MM.1S (cell line): ENCODE measurements at regions not wholly inside any gene's neighbourhood (a gene's known extent, or its start where the extent isn't known, plus 50 kb on each side); places are given as distances from the start of the nearest gene placed in this dataset.
A peak's percentile ranks its signal among the peaks of the same experiment; 100 is the strongest.
"Not testable (repeated sequence)": the region's sequence is repeated elsewhere in the genome, so short reads cannot be mapped to it uniquely, and the experiment has no call there.

Experiments
- CTCF ChIP-seq: fragments of 300-600 bp; sonication (generic); IDR thresholded peaks from 2 replicates; pipeline ENCODE4 v1.5.1; 2016; ENCODE audit warnings: antibody characterized with exemption, low read length, mixed read lengths
- EZH2 ChIP-seq: fragments of 300-600 bp; sonication (generic); optimal IDR thresholded peaks from 2 replicates; pipeline ENCODE3; 2017; ENCODE audit warnings: low read depth, mild to moderate bottlenecking, antibody characterized with exemption, low read length, mixed read lengths
- EZH2phosphoT487 ChIP-seq: fragments of 300-600 bp; sonication (generic); IDR thresholded peaks from 2 replicates; pipeline ENCODE4 v1.6.1; 2018; ENCODE audit warnings: antibody characterized with exemption, low read length

DNA sequence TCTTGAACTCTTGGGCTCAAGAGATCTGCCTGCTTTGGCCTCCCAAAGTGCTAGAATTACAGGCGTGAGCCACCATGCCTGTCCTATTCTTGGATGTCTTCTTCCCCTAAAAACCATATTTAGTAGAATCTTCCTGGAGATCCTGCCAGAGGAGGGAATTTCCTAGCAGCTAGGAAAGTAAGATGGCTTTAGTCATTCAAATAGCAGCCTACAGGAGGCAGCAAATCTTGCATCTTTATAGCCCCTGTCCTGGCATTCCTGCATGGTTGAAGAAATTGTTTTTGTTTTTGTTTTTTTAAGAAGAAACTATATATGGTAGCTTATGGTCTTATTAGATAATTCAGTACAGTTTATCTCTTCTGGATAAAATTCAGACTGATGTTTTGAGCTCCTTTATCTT is 83.2 kb upstream of the AGTPBP1 start:
- TF ChIP-seq EZH2, EZH2phosphoT487: not testable (repeated sequence)
- TF ChIP-seq CTCF: peak; percentile 13; the same call in 1 of the 2 replicates
